IPS-11a (cell line): ENCODE measurements at regions not wholly inside any gene's neighbourhood (a gene's known extent, or its start where the extent isn't known, plus 50 kb on each side); places are given as distances from the start of the nearest gene placed in this dataset.
"Not testable (repeated sequence)": the region's sequence is repeated elsewhere in the genome, so short reads cannot be mapped to it uniquely, and the experiment has no call there.

Experiments used
- H3K4me3 ChIP-seq: one replicate; pipeline ENCODE4 v1.5.1; 2013; ENCODE audit warnings: low read depth, low read length, control low read depth

DNA sequence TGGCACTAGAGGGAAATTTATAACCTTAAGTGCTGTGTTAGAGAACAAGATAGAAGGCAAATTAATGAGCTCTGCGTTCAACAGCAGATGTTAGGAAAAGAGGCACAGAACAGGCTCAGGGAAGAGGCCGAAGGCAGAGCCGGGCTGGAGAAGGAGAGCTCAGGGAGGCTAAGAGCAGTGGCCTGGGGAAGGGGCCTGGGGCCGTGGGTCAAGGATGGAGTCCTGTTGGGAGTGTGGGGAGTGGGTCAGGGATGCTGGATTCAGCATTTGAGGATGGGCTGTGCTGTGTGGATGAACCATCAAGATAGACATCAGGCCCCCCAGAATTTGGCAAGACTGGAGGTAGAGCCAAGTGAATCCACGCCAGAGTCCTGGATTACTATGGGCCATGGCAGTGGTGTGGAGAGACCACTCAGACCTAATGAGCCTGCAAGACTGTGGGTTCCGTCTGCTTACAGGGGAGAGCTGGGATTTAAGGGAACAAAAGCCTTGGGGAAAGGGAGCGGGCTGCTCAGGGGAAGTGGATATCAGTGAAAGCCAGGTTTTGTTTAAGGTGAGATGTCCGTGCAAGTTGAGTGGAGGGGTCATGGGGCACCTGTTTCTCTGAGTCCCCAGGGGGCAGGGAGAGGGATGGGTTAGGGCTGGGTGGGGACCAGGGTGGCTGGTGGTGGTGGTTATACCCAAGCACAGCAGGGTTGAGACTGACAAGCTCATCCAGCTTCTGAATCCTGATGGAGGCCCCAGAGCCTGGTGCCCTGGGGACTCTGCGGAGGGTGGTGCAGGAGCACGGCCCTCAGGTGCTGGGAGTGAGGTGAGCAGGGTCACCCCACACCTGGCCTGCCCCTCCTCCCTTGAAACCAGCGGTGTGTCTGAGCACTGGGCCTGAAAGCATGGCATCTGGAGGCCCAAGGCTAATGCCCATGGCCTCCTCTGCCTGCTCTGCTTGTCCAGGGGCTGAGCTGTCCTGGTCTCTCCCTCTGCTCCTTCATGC is 101.7 kb downstream of the BMS1 start:
- H3K4me3 ChIP-seq: no peak overlapping the region

DNA sequence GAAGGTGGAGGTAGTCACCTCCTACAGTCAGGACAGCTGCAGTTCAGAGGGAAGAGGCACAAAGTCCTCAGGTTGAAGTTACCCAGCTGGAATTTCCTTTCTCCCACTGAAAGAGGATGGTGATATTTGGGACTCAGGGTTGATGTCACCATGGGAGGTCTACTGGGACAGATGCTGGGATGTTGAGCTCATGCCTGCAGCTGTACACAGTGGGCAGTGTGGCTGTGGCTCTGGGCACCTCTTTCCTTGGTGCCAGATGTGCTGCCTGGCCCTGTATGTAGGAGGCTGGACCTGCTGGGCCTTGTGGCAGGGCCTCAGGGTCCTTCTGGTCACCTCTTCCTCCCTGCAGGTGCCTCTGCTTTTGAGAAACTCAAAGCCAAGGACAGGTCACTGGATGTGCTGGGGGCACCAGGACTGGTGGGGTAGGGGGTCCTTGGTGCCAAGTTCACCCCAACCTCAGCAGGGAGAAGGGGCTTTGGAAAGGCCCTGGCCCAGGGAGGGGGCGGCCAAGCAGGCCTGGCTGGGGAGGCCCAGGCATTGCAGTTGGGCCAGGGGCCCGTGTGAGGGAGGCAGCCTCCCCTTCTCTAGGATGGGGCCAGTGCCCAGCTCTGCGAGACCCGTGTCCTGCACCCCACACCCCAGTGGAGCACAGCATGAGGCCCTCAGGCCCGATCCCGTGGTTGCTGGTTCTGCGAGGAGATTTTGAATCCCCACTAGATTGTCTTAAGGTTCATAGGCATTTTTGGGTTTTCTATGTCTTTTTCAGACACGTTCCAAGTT is 103.1 kb downstream of the BMS1 start:
- H3K4me3 ChIP-seq: no peak overlapping the region

DNA sequence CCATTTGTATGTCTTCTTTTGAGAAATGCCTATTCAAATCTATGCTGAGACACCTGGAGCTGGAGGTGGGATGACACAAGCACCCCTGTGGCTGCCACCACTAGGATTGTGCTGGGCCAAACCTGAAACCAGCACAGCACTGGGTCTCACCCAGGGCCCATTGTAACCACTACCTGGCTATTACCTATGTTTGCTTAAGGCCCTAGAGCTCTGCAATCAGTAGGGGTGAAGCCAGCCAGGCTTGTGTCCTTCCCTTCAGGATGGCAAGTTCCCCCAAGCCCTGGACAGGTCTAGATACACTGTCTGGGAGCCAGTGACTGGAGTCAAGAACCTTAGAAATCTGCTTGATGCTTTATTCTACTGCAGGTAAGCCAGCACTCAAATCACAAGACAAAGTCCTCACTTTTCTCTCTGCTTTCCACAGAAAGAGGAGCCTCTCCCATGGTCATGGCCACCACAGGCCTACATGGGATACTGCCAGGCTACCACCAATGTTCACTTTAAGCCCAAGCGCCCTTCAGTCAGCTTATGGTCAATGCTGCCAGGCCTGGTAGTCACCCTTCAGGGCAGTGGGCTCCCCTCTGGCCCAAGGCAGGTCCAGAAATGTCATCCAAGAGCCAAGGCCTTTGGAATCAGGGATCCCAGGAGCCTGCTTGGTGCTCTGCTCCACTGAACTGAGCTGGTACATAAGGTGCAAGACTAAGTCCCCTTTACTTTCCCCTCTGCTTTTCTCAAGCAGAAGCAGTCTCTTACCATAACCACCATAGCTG is 105.3 kb downstream of the BMS1 start:
- H3K4me3 ChIP-seq: no peak overlapping the region

DNA sequence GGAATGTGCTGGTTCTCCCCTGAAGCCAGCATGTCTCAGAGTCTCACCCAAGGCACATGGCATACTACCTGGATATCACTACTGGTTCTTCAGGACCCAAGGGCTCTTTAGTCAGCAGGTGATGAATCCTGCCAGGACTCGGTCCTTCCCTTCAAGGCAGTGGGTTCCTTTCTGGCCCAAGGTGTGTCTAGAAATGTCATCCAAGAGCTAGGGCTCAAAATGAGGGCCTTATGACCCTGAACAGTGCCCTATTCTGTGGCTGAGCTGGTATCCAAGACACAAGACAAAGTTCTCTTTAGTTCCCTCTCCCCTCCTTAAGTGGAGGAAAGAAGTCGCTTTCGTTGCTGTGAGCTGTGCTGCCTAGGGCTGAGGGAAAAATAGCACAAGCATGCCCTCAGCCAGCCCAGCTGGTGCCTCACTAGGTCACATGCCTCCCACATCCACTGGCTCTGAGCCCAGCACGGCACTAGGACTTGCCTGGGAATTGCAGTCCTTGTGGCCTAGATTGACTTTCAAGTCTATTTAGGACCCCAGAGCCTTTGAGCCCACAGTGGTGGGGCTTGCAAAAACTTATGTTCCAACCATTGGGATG is 106.0 kb downstream of the BMS1 start:
- H3K4me3 ChIP-seq: no peak overlapping the region

DNA sequence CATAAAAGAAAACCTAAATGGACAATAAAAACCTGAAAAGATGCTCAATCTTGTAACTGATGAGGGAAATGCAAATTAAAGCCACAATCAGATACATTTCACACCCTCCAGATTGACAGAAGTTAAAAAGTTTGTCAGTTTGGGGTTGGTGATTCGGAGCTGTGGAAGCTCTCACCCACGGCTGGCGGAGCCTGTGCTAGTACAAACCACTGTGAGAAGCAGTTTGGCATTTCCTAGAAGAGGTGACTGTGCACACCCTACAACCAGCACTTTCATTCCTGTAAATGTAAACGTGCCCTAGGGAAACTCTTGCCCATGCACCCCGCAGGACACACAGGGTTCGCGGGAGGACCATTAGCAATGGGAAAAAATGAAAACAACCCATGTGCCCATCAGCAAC is 114.1 kb downstream of the BMS1 start:
- no peak overlapping the region for H3K4me3 ChIP-seq

DNA sequence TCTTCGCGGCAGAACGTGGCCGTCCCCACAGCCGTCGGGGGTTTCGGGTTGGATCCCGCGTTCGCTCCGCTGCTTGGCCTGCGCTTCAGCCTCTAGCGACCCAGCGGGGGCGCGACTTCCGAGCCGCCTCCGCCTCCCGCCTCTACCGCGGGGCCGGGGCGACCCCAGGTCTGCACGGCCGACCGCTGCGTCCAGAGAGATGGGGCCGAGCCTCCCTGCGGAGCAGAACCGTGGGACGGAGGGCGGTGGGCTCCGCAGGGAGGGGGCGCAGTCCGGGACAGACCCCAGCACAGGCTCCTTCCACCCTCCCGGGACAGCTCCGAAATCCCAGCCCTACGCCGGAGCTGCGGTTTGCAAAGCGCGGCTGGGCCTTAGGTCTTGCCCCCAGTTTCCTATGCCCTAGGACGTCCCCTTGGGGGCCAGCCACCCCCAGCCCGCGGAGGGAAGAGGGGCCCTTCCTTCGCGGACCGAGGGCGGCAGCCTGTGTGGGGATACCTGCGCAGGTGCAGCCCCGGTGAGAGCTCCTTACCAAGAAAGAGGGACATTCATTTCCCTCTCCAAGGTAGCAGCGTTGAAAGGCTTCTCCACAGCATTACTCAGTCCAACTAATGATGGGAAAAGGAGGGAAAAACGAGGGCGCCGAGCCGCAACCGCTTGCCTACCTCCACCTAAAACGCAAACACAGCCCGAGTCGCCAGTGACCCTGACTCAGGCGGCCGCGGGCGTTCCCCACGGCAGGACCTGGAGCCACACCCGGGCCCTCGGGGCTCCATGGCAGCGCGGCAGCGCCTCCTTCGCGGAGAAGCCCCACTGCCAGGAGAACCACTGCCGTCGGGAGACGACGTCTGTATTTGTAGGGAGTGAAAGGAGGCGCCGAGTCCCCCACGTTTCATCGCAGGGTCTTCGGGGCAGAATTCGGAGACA is 115.7 kb downstream of the BMS1 start:
- H3K4me3 ChIP-seq: no peak overlapping the region

DNA sequence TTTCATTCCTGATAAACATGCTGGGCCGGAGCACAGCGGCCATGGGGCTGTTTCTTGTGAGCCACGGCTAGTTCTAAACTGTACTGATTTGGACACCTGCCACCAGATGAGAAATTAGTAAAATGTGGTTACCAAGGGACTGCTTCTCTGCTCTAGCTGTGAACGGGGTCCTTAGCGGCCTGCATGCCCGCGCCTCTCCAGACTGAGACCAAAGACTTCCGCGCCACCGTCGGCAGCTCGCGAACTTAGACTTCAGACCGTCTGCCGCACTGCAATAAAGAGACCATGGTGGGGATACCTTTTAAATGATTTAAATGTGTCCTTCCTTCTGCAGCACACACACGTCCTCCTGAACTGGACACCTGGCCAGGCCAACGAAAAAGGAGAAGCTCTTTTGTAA is 116.4 kb downstream of the BMS1 start:
- no peak overlapping the region for H3K4me3 ChIP-seq

DNA sequence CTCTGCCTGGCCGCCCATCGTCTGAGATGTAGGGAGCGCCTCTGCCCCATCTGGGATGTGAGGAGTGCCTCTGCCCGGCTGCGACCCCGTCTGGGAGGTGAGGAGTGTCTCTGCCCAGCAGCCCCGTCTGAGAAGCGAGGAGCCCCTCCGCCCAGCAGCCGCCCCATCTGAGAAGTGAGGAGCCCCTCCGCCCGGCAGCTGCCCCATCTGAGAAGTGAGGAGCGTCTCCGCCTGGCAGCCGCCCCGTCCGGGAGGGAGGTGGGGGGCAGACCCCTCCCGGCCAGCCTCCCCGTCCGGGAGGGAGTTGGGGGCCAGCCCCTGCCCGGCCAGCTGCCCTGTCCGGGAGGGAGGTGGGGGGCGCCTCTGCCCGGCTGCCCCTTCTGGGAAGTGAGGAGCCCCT is 117.8 kb downstream of the BMS1 start:
- H3K4me3 ChIP-seq: not testable (repeated sequence)

DNA sequence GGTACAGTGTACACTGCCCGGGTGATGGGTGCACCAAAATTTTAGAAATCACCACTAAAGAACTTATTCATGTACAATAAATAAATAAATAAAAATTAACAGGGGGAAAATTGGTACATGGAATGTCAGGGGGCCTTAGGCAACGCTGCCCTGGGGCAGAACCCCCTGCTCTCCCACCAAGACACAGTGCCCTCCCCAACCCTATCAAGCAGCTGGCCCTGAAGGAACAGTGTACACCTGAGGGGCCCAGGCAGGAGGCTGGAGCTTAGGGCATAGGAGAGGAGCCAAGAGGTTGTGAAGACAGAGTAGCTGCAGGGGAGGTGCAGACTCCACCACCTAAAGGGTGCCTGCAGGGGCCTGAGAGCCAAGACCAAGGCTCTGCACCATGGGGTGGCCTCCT is 128.8 kb downstream of the BMS1 start:
- H3K4me3 ChIP-seq: no peak overlapping the region

DNA sequence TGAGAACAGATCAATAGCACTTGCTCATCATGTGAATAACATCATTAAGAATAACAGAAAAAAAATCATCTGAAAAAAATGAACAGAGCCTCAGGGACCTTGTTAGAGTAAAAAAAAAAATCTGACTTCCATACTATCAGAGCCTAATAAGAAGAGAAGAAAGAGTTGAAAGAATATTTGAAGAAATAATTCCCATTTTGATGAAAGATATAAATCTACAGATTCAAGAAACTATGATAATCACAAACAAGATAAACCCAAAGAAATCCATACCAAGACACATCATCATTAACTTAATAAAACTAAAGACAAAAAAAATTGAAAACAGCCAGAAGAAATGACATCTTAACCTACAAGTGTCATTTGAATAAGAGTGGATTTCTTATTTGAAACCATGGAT is 134.4 kb downstream of the BMS1 start:
- H3K4me3 ChIP-seq: no peak overlapping the region

DNA sequence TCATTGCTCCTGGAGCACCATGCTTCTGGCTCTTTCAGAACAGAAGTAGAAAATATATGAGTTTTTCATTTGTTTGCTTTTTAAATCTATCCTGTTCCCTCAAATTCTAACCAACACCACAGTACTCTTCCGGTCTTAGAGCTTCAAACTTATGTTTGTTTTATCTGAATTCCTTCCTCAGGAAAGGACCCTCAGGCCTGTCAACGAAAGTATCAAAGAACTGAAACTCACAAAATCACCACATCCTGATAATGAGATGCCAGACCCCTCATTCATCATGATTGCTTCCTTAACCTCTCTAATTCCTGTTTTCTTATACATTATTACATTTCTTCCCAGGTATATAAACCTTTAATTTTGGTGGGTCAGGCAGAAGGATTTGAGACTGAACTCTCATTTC is 135.2 kb downstream of the BMS1 start:
- H3K4me3 ChIP-seq: no peak overlapping the region

DNA sequence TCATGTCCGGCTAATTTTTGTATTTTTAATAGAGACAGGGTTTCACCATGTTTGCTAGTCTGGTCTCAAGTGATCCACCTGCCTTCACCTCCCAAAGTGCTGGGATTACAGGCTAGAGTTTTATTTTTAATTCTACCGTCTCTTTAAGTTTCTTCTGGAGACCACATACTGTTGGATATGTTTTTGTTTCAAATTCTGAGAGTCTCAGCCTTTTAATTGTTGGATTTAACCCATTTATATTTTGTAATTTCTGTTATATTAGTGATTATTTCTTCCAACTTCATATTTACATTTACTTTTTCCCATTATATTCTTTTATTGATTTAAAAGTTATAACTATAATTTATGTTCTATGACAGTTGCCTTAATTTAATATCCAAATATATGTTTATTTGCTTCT is 139.4 kb downstream of the BMS1 start:
- no peak overlapping the region for H3K4me3 ChIP-seq

DNA sequence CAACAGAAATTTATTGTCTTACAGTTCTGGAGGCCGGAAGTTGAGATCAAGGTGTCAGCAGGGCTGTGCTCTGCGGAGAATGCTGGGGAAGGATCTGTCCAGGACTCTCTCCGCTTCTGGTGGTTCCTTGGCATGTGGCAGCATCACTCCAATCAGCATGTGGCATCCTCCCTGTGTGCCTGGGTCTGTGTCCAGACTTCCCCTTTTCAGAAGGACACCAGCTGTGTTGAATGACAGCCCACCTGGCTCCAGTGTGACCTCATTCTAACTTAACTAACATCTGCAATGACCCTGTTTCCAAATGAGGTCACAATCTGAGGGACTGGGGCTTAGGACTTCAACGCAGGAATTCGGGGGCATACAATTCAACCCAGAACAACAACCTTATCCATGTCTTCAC is 141.9 kb downstream of the BMS1 start:
- no peak overlapping the region for H3K4me3 ChIP-seq

DNA sequence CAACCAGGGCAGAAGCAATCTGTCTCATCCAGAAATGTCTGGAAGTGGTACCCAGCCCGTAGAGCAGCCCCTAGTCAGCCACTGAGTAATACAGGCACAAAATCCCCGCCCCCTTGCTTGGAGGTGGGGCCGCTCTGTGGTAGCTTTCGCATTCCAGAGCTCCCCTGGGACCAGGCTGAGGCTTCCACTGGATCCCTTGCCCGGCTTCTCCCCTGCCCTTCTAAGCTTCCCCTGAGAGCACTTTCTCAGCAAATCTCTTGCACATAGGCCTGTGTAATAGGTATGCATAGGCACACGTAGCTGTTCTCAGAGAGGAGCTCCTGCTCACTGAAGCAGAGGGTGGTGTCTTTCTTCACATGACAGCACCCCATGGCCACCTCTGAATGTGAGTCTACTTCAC is 144.2 kb downstream of the BMS1 start:
- H3K4me3 ChIP-seq: no peak overlapping the region

DNA sequence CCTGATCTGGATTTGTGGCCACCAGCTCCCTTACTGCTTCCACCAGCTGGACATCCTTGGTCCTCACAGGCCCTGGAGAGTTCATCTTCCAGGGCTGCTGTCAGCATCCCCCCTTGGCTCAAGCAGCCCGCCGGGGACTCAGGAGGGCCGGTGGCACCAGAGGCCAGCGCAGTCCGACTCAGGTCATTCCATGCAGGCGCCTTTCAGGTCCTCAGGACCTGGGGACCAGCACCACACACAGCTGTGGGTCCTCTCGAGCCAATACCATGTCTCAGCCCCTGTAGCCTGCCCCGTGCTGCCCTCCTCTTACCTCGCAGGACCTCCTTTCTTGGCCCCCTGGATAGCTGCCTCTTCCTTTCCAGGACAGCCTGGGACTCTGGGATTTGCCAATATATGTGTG is 145.5 kb downstream of the BMS1 start:
- H3K4me3 ChIP-seq: no peak overlapping the region

DNA sequence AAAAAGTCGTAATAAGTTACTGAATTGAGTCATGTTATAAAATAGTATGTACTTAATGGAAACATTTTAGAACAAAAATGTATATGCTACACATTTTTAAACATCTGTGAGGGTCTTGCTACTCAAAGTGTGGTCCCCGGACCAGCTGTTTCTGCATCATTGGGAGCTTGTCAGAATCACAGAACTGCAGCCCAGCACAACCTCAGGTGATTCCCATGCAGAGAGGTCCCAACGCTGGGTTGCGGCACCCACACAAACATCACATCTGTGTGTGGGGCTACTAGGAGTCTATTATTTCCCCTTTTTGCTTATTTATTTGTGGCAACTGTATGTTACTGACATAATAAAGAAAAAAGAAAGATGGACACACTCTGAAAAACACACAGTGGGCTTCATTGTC is 146.6 kb downstream of the BMS1 start:
- no peak overlapping the region for H3K4me3 ChIP-seq

DNA sequence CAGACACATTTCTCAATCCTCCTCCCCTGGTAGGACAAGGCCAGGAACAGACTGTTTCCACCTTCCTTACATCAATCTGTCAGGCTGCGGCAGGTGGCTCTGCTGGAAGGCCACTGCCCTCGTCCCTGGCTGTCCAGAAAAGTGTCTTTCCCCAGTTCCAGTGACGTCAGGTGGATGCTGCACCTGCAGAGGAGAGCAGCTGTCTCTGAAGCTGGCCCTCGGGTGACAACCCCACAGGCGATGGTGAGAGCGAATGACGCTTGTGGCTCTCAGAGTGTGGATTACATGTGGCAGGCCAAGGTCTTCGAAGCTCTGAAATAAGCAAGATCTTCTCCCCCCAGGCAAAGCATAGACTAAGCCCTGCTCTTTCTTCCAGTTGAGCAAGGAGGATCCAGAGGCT is 146.9 kb upstream of the RET start:
- H3K4me3 ChIP-seq: no peak overlapping the region

DNA sequence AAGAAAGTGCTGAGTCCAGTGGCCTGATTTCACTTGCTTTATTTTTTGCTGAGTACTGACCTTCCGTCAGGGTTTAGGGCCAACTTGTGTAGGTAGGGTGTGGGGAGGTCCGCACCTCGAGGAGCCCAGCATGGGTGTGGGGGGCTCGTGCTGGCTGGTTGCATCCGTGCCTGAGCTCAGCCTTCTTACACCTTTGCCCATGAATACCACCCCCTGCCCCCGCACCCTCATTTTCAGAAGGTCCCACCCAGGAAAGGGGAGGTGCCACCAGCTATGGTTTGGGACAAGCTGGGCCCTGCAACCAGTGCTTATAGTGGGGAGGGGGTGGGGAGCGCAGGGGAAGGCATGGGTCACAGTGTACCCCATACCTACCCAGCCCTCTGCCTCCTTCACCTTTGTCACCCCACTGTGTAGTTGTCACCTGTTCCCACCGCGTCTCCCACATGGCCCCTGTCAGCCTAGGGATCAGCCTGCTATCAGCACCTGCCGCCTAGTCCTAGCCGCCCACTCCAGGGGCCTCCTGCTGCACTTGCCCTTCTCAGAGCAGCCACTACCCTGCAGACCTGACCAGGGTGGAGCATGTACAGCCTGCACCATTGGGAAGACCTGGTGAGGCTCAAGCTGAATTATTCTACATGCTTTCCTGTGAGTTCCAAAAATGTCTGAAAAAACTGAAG is 146.2 kb upstream of the RET start:
- H3K4me3 ChIP-seq: no peak overlapping the region

DNA sequence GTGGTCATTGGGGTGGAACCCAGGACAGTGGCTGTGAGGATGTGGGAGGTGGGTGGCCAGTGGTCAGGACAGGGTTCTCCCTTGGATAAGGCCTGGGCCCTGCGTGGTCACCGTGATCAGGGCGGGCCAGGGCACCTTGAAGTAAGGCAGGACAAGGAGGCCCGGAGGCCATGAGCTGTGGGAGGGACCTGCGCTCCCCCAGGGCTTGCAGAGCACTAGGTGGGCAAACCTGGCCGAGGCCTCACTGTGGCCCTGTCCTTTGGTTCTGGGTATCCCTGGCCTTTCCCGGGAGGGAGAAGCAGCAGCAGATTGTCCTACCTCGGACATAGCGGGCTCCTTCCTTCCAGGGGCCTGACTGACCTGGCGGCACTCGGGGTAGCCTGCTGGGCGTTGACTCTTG is 144.8 kb upstream of the RET start:
- H3K4me3 ChIP-seq: no peak overlapping the region
